Nephron progenitor cell (in vitro differentiated cells): ENCODE measurements at regions not wholly inside any gene's neighbourhood (a gene's known extent, or its start where the extent isn't known, plus 50 kb on each side); places are given as distances from the start of the nearest gene placed in this dataset.

ENCODE experiments used
- DNase-seq: peaks from one replicate; pipeline ENCODE4 v3.0.0; 2021
- H3K27ac Mint-ChIP-seq: 2 replicates; pipeline ENCODE4 v1.8.0; 2021; ENCODE audit warnings: mild to moderate bottlenecking, moderate library complexity, mixed read lengths
- H3K27me3 Mint-ChIP-seq: 2 replicates; pipeline ENCODE4 v1.8.0; 2021; ENCODE audit warnings: mild to moderate bottlenecking, low read depth, mixed read lengths; ENCODE audit not compliant: poor library complexity
- H3K36me3 Mint-ChIP-seq: 2 replicates; pipeline ENCODE4 v1.8.0; 2021; ENCODE audit warnings: low read depth, mixed read lengths
- H3K4me1 Mint-ChIP-seq: 2 replicates; pipeline ENCODE4 v1.8.0; 2021; ENCODE audit warnings: mixed read lengths
- H3K4me3 Mint-ChIP-seq: 2 replicates; pipeline ENCODE4 v1.8.0; 2021; ENCODE audit warnings: mild to moderate bottlenecking, moderate library complexity, mixed read lengths
- H3K9me3 Mint-ChIP-seq: 2 replicates; pipeline ENCODE4 v1.8.0; 2021; ENCODE audit warnings: mild to moderate bottlenecking, moderate library complexity, mixed read lengths
- CTCF ChIP-seq: fragments of 200-600 bp; sonication (generic); IDR thresholded peaks from 2 replicates; pipeline ENCODE4 v1.5.0; 2021; ENCODE audit warnings: antibody characterized with exemption

DNA sequence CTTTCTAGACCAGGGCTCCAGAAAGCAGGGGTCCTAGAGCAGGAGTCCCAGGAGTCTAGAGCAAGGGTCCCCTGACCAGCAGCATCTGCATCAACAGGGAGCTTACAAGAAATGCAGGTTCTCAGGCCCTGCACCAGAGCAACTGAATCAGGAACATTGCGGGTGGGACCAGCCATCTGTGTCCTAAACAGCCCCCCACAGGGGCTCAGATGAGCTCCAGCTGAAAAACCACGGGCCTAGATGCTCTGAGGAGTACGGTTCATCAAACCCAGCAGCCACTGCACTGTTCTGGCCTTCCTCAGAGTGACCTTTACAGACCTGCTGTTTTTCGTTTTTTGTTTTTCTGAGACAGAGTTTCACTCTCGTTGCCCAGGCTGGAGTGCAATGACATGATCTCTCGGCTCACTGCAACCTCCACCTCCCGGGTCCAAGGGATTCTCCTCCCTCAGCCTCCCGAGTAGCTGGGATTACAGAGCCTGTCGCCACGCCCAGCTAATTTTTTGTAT is 438.2 kb downstream of the SOX9 start:
- Mint-ChIP-seq H3K36me3 (no peaks in the 10 kb centered on the region), H3K9me3 (no peaks in the 10 kb centered on the region), H3K27me3 (peaks cover 4% of the 10 kb centered on the region), H3K4me3 (no peak overlapping the region), H3K27ac (no peak overlapping the region), H3K4me1 (peaks cover 14% of the 10 kb centered on the region)
- TF ChIP-seq CTCF = no peak
- DNase-seq = no peak

DNA sequence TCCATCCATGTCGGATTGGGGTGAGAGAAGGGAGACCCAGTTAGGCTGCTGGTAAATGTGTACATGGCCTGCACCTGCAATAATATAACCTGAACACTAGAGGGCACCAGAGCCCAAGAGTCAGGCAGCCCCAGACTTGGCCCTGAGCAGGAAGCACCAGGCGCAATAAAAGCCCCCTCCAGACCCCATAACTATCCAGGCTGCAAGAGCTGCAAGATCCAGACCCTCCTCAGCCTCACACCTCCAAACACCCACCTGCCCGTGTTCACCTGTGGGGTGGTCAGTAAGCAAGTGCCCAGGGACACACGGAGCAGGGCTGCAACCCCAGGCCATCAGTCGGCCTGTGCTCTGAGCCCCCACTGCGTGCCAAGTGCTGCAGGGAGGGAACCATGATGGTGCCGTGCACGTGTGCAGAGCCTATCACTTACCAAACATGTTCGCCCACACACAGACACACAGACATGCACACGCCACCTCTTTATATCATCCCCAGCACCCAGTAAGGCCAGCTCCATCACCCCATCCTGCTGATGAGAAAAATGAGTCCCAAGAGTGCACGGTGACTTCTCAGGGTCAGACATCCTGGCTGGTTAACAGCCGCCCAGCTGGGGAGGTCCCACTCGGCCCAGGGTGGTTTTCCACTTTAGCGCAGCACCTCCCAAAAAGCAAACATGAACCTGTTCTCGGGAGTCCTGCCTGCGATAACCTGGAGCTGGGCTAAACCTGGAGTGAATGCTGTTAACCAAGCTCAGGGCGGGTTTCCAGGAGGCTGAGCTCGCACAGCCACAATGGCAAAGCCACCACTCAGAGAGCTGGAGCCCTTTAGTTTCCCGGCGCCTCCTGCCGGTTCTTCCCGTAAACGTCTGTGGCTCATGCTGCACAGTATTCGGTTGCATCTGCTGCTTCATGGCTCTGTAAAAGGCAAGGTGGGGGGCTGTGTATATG is 439.8 kb downstream of the SOX9 start:
- peak; percentile 88 for TF ChIP-seq CTCF
- no peaks in the 10 kb centered on the region for H3K36me3 Mint-ChIP-seq
- H3K9me3 Mint-ChIP-seq = no peaks in the 10 kb centered on the region
- H3K27me3 Mint-ChIP-seq = peaks cover 4% of the 10 kb centered on the region
- no peak overlapping the region for H3K27ac Mint-ChIP-seq
- H3K4me1 Mint-ChIP-seq = peaks cover 19% of the 10 kb centered on the region
- peak; percentile 62 for DNase-seq
- no peak overlapping the region for H3K4me3 Mint-ChIP-seq

DNA sequence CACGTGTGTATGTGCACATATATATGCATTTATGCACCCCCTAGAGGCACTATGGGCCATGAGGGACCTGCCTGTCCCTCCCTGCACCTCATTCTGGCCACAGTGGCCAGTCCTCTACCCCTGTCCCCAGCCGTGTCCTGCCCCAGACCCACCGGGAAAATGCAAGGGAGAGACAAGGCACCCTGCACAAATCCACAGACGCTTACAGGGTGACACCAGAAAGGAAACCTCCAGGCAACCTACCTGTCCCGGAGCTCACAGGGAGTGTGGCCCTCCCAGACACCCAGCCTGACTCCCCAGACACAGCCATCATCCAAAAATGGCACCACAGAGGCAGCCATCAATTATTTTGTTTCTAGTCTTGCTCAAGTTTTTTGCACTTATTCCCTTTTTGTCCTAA is 440.4 kb downstream of the SOX9 start:
- H3K27ac Mint-ChIP-seq = no peak overlapping the region
- no peaks in the 10 kb centered on the region for H3K36me3 Mint-ChIP-seq
- peaks cover 22% of the 10 kb centered on the region for H3K4me1 Mint-ChIP-seq
- no peaks in the 10 kb centered on the region for H3K9me3 Mint-ChIP-seq
- H3K27me3 Mint-ChIP-seq = peaks cover 4% of the 10 kb centered on the region
- no peak for DNase-seq
- H3K4me3 Mint-ChIP-seq = no peak overlapping the region
- no peak for TF ChIP-seq CTCF

- no peak for DNase-seq
- Mint-ChIP-seq H3K9me3 (no peaks in the 10 kb centered on the region), H3K36me3 (no peaks in the 10 kb centered on the region), H3K27me3 (peaks cover 4% of the 10 kb centered on the region), H3K4me3 (no peak overlapping the region), H3K27ac (no peak overlapping the region), H3K4me1 (peaks cover 26% of the 10 kb centered on the region)
- TF ChIP-seq CTCF = no peak
Measured at GRCh38 chr17:72561680-72562079, 440.9 kb downstream of the SOX9 start.

GRCh38 chr17:72562615-72563188 is 441.9 kb downstream of the SOX9 start:
- H3K9me3 Mint-ChIP-seq = no peaks in the 10 kb centered on the region
- no peak overlapping the region for H3K4me3 Mint-ChIP-seq
- H3K36me3 Mint-ChIP-seq = no peaks in the 10 kb centered on the region
- H3K27ac Mint-ChIP-seq = peak overlapping the region; percentile 66
- TF ChIP-seq CTCF = no peak
- no peak for DNase-seq
- H3K4me1 Mint-ChIP-seq = peaks cover 33% of the 10 kb centered on the region
- peaks cover 4% of the 10 kb centered on the region for H3K27me3 Mint-ChIP-seq
